ENCODE measurements at regions not wholly inside any gene's neighbourhood (a gene's known extent, or its start where the extent isn't known, plus 50 kb on each side); places are given as distances from the start of the nearest gene placed in this dataset.
"Not testable (repeated sequence)": the region's sequence is repeated elsewhere in the genome, so short reads cannot be mapped to it uniquely, and the experiment has no call there.

GRCh38 chr14:97994020-97994531 lies 1196.9 kb downstream of the VRK1 start:
- Histone ChIP-seq H3K79me2 (no peaks in the 10 kb centered on the region), H2AFZ (no peak overlapping the region), H3K27me3 (ENCODE audit: control insufficient read depth, insufficient read depth, low read length) (no peaks in the 10 kb centered on the region), H3K9me3 (ENCODE audit: control insufficient read depth, low read length) (no peaks in the 10 kb centered on the region), H3K4me2 (ENCODE audit: low read length) (no peak overlapping the region), H3K27ac (no peak overlapping the region), H3K4me3 (ENCODE audit: low read depth, low read length) (no peak overlapping the region), H3K9ac (no peak overlapping the region), H3K36me3 (ENCODE audit: control insufficient read depth, insufficient read depth, low read length) (no peaks in the 10 kb centered on the region), H3K4me1 (no peaks in the 10 kb centered on the region)
- no peak for TF ChIP-seq CTCF (IDR thresholded peaks at IDR 0.05)

- H3K27me3 ChIP-seq (ENCODE audit: control insufficient read depth, insufficient read depth, low read length): no peaks in the 10 kb centered on the region
- H2AFZ ChIP-seq: no peak overlapping the region
- no peak for TF ChIP-seq CTCF (IDR thresholded peaks at IDR 0.05)
- H3K9me3 ChIP-seq (ENCODE audit: control insufficient read depth, low read length): no peaks in the 10 kb centered on the region
- H3K79me2 ChIP-seq: no peaks in the 10 kb centered on the region
- no peak overlapping the region for H3K4me2 ChIP-seq (ENCODE audit: low read length)
- no peak overlapping the region for H3K4me3 ChIP-seq (ENCODE audit: low read depth, low read length)
- H3K36me3 ChIP-seq (ENCODE audit: control insufficient read depth, insufficient read depth, low read length): no peaks in the 10 kb centered on the region
- H3K9ac ChIP-seq: no peak overlapping the region
- H3K27ac ChIP-seq: no peak overlapping the region
- no peaks in the 10 kb centered on the region for H3K4me1 ChIP-seq
These were observed 1197.9 kb downstream of the VRK1 start for GRCh38 chr14:97995038-97995437.

GRCh38 chr14:97995531-97995930 lies 1198.3 kb downstream of the VRK1 start:
- Histone ChIP-seq H3K4me3 (ENCODE audit: low read depth, low read length) (no peak overlapping the region), H3K4me1 (no peaks in the 10 kb centered on the region), H3K27me3 (ENCODE audit: control insufficient read depth, insufficient read depth, low read length) (no peaks in the 10 kb centered on the region), H3K9ac (no peak overlapping the region), H3K36me3 (ENCODE audit: control insufficient read depth, insufficient read depth, low read length) (no peaks in the 10 kb centered on the region), H3K9me3 (ENCODE audit: control insufficient read depth, low read length) (no peaks in the 10 kb centered on the region), H3K79me2 (no peaks in the 10 kb centered on the region), H2AFZ (no peak overlapping the region), H3K27ac (no peak overlapping the region), H3K4me2 (ENCODE audit: low read length) (no peak overlapping the region)
- no peak for TF ChIP-seq CTCF (IDR thresholded peaks at IDR 0.05)

- H2AFZ ChIP-seq: no peak overlapping the region
- H3K4me1 ChIP-seq: no peaks in the 10 kb centered on the region
- no peaks in the 10 kb centered on the region for H3K9me3 ChIP-seq (ENCODE audit: control insufficient read depth, low read length)
- no peak overlapping the region for H3K4me2 ChIP-seq (ENCODE audit: low read length)
- H3K27me3 ChIP-seq (ENCODE audit: control insufficient read depth, insufficient read depth, low read length): no peaks in the 10 kb centered on the region
- no peaks in the 10 kb centered on the region for H3K79me2 ChIP-seq
- no peak for TF ChIP-seq CTCF (IDR thresholded peaks at IDR 0.05)
- H3K27ac ChIP-seq: no peak overlapping the region
- H3K4me3 ChIP-seq (ENCODE audit: low read depth, low read length): no peak overlapping the region
- H3K36me3 ChIP-seq (ENCODE audit: control insufficient read depth, insufficient read depth, low read length): no peaks in the 10 kb centered on the region
- no peak overlapping the region for H3K9ac ChIP-seq
These were observed 1208.8 kb downstream of the VRK1 start for GRCh38 chr14:98006008-98006407.

GRCh38 chr14:98008381-98009113 lies 1211.4 kb downstream of the VRK1 start:
- no peak overlapping the region for H3K27ac ChIP-seq
- H3K9ac ChIP-seq: no peak overlapping the region
- no peak overlapping the region for H3K4me3 ChIP-seq (ENCODE audit: low read depth, low read length)
- H3K4me1 ChIP-seq: no peaks in the 10 kb centered on the region
- H3K9me3 ChIP-seq (ENCODE audit: control insufficient read depth, low read length): no peaks in the 10 kb centered on the region
- no peak for TF ChIP-seq CTCF (IDR thresholded peaks at IDR 0.05)
- no peak overlapping the region for H2AFZ ChIP-seq
- H3K4me2 ChIP-seq (ENCODE audit: low read length): no peak overlapping the region
- no peaks in the 10 kb centered on the region for H3K36me3 ChIP-seq (ENCODE audit: control insufficient read depth, insufficient read depth, low read length)
- no peaks in the 10 kb centered on the region for H3K79me2 ChIP-seq
- no peaks in the 10 kb centered on the region for H3K27me3 ChIP-seq (ENCODE audit: control insufficient read depth, insufficient read depth, low read length)

- H3K4me2 ChIP-seq (ENCODE audit: low read length); H3K27me3 ChIP-seq (ENCODE audit: control insufficient read depth, insufficient read depth, low read length); H3K27ac ChIP-seq; H3K4me3 ChIP-seq (ENCODE audit: low read depth, low read length); H3K36me3 ChIP-seq (ENCODE audit: control insufficient read depth, insufficient read depth, low read length); H3K9ac ChIP-seq; H3K79me2 ChIP-seq; H3K9me3 ChIP-seq (ENCODE audit: control insufficient read depth, low read length); H3K4me1 ChIP-seq; H2AFZ ChIP-seq: not testable (repeated sequence)
These were observed 1212.0 kb downstream of the VRK1 start for GRCh38 chr14:98009177-98009576.
